IMR-90 (cell line): ENCODE measurements at regions not wholly inside any gene's neighbourhood (a gene's known extent, or its start where the extent isn't known, plus 50 kb on each side); places are given as distances from the start of the nearest gene placed in this dataset.

Source experiments
- ATAC-seq: fragments of 200-7000 bp; cut with Tn5 transposase; 2 replicates; pipeline ENCODE4 v1.9.1; 2020; ENCODE audit warnings: low read depth, mild to moderate bottlenecking, moderate library complexity
- BruUV-seq: library from RNA; stranded (reverse); fragments of 400-500 nt; replicated peaks from 2 replicates; lab custom pipeline; 2021; lab: Mats Ljungman, UMichigan
- CTCF ChIA-PET: fragments of 300-600 bp; formaldehyde crosslinking; extraction: SDS; loops from one replicate; lab custom pipeline; 2021; ENCODE audit warnings: antibody characterized with exemption; lab: Yijun Ruan, JAX
- POLR2A ChIA-PET: fragments of 300-600 bp; sonication (Branson Sonifier 250); formaldehyde crosslinking; loops from one replicate; lab custom pipeline; 2022; ENCODE audit warnings: antibody characterized with exemption; ENCODE audit not compliant: unreplicated experiment; lab: Charles Lee
- DNase-seq: peaks from one replicate; pipeline ENCODE4 v3.0.0; 2013
- H2AFZ ChIP-seq: replicated peaks from 2 replicates; pipeline ENCODE3; 2013; ENCODE audit warnings: low read length, mild to moderate bottlenecking; ENCODE audit not compliant: poor library complexity
- H2AK5ac ChIP-seq: 2 replicates; pipeline ENCODE4 v1.6.1; 2013; ENCODE audit warnings: low read depth, low read length, inconsistent platforms
- H2AK9ac ChIP-seq: replicated peaks from 2 replicates; pipeline ENCODE3; 2013; ENCODE audit warnings: mild to moderate bottlenecking, low read depth, low read length, moderate library complexity; ENCODE audit not compliant: poor library complexity
- H2BK120ac ChIP-seq: 2 replicates; pipeline ENCODE4 v1.6.1; 2013; ENCODE audit warnings: low read depth, low read length, inconsistent platforms
- H2BK15ac ChIP-seq: 3 replicates; pipeline ENCODE4 v1.6.1; 2013; ENCODE audit warnings: low read depth, low read length, inconsistent platforms
- H2BK20ac ChIP-seq: 2 replicates; pipeline ENCODE4 v1.6.1; 2013; ENCODE audit warnings: low read depth, mild to moderate bottlenecking, inconsistent platforms, low read length, moderate library complexity
- H2BK5ac ChIP-seq: 2 replicates; pipeline ENCODE4 v1.6.1; 2013; ENCODE audit warnings: mild to moderate bottlenecking, low read depth, low read length, inconsistent platforms; ENCODE audit not compliant: poor library complexity, severe bottlenecking
- H3K14ac ChIP-seq: replicated peaks from 2 replicates; pipeline ENCODE4 v1.6.1; 2013; ENCODE audit warnings: low read depth, low read length, inconsistent platforms
- H3K18ac ChIP-seq: 2 replicates; pipeline ENCODE4 v1.6.1; 2013; ENCODE audit warnings: low read depth, low read length, control low read depth
- H3K23ac ChIP-seq: 2 replicates; pipeline ENCODE4 v1.6.1; 2013; ENCODE audit warnings: low read depth, low read length, inconsistent platforms
- H3K27ac ChIP-seq: 2 replicates; pipeline ENCODE4 v1.5.1; 2013; ENCODE audit warnings: mild to moderate bottlenecking, control low read depth, low read length; ENCODE audit not compliant: insufficient read depth
- H3K27me3 ChIP-seq: 2 replicates; pipeline ENCODE4 v1.6.1; 2013; ENCODE audit warnings: low read length; ENCODE audit not compliant: control insufficient read depth, insufficient read depth
- H3K36me3 ChIP-seq: 2 replicates; pipeline ENCODE4 v1.6.1; 2013; ENCODE audit warnings: low read length, mixed read lengths; ENCODE audit not compliant: control insufficient read depth, insufficient read depth
- H3K4ac ChIP-seq: 2 replicates; pipeline ENCODE4 v1.6.1; 2013; ENCODE audit warnings: low read depth, low read length, inconsistent platforms
- H3K4me1 ChIP-seq: 2 replicates; pipeline ENCODE4 v1.6.1; 2013; ENCODE audit warnings: low read length, mixed read lengths; ENCODE audit not compliant: control insufficient read depth, insufficient read depth
- H3K4me2 ChIP-seq: 2 replicates; pipeline ENCODE4 v1.6.1; 2013; ENCODE audit warnings: low read depth, mild to moderate bottlenecking, control low read depth, low read length, moderate library complexity
- H3K4me3 ChIP-seq: 2 replicates; pipeline ENCODE4 v1.5.1; 2013; ENCODE audit warnings: low read depth, mild to moderate bottlenecking, control low read depth, low read length, moderate library complexity; ENCODE audit not compliant: insufficient read depth
- H3K56ac ChIP-seq: 2 replicates; pipeline ENCODE4 v1.6.1; 2013; ENCODE audit warnings: low read length, inconsistent platforms; ENCODE audit not compliant: insufficient read depth; ENCODE audit errors: extremely low read depth
- H3K79me1 ChIP-seq, 2 experiments: 2 replicates each; pipeline ENCODE4 v1.6.1; 2013; ENCODE audit warnings: low read length in 2 of 2, inconsistent platforms in 1 of 2, low read depth in 1 of 2
- H3K9ac ChIP-seq: 2 replicates; pipeline ENCODE4 v1.6.1; 2013; ENCODE audit warnings: low read depth, low read length, control low read depth
- H3K9me1 ChIP-seq: 2 replicates; pipeline ENCODE4 v1.6.1; 2013; ENCODE audit warnings: low read length, inconsistent platforms; ENCODE audit not compliant: insufficient read depth
- H3K9me3 ChIP-seq: 2 replicates; pipeline ENCODE4 v1.6.1; 2013; ENCODE audit warnings: low read length; ENCODE audit not compliant: control insufficient read depth, insufficient read depth
- H4K20me1 ChIP-seq: 2 replicates; pipeline ENCODE4 v1.6.1; 2013; ENCODE audit warnings: low read length, inconsistent platforms; ENCODE audit not compliant: insufficient read depth
- H4K5ac ChIP-seq: 2 replicates; pipeline ENCODE4 v1.6.1; 2013; ENCODE audit warnings: mild to moderate bottlenecking, low read depth, low read length, control low read depth
- H4K8ac ChIP-seq, 2 experiments: 2 replicates each; pipeline ENCODE4 v1.6.1; 2013; ENCODE audit warnings: low read depth in 2 of 2, low read length in 2 of 2, control low read depth in 1 of 2, inconsistent platforms in 1 of 2
- H4K91ac ChIP-seq: 2 replicates; pipeline ENCODE4 v1.6.1; 2013; ENCODE audit warnings: low read depth, low read length, inconsistent platforms; ENCODE audit not compliant: insufficient read depth
- BHLHE40 ChIP-seq: fragments of 150-350 bp; IDR thresholded peaks from 2 replicates; pipeline ENCODE4 v1.6.1; 2016; ENCODE audit warnings: mild to moderate bottlenecking, low read depth, low read length
- CEBPB ChIP-seq: IDR thresholded peaks from 2 replicates; pipeline ENCODE4 v1.6.1; 2012; ENCODE audit warnings: low read depth, low read length, improper control_type of control experiment
- CHD1 ChIP-seq: IDR thresholded peaks from 2 replicates; pipeline ENCODE4 v1.6.1; 2012; ENCODE audit warnings: low read depth, low read length, improper control_type of control experiment
- CTCF ChIP-seq: conservative IDR thresholded peaks from 2 replicates; pipeline ENCODE4 v1.5.1; 2012; ENCODE audit warnings: mild to moderate bottlenecking, low read depth, low read length, improper control_type of control experiment
- FOS ChIP-seq: fragments of 150-350 bp; IDR thresholded peaks from 2 replicates; pipeline ENCODE4 v1.6.1; 2016; ENCODE audit warnings: low read depth, low read length
- MAFK ChIP-seq: IDR thresholded peaks from 2 replicates; pipeline ENCODE4 v1.6.1; 2012; ENCODE audit warnings: low read depth, low read length, improper control_type of control experiment
- MAZ ChIP-seq: IDR thresholded peaks from 2 replicates; pipeline ENCODE4 v1.6.1; 2012; ENCODE audit warnings: low read depth, mild to moderate bottlenecking, low read length, improper control_type of control experiment, moderate library complexity, borderline replicate concordance
- MXI1 ChIP-seq: IDR thresholded peaks from 2 replicates; pipeline ENCODE4 v1.6.1; 2012; ENCODE audit warnings: low read depth, mild to moderate bottlenecking, low read length, moderate library complexity, borderline replicate concordance
- NFE2L2 ChIP-seq: fragments of 150-350 bp; IDR thresholded peaks from 2 replicates; pipeline ENCODE4 v1.6.1; 2016; ENCODE audit warnings: low read depth, mild to moderate bottlenecking, low read length
- POLR2A ChIP-seq: IDR thresholded peaks from 2 replicates; pipeline ENCODE4 v1.6.1; 2012; ENCODE audit warnings: mild to moderate bottlenecking, low read depth, low read length
- RAD21 ChIP-seq: IDR thresholded peaks from 2 replicates; pipeline ENCODE4 v1.6.1; 2012; ENCODE audit warnings: low read length, improper control_type of control experiment
- RCOR1 ChIP-seq: IDR thresholded peaks from 2 replicates; pipeline ENCODE4 v1.6.1; 2012; ENCODE audit warnings: mild to moderate bottlenecking, low read length, improper control_type of control experiment; ENCODE audit not compliant: insufficient replicate concordance
- RFX5 ChIP-seq: IDR thresholded peaks from 2 replicates; pipeline ENCODE4 v1.8.0; 2012; ENCODE audit warnings: low read depth, mild to moderate bottlenecking, low read length, moderate library complexity
- SMC3 ChIP-seq: fragments of 150-350 bp; IDR thresholded peaks from 2 replicates; pipeline ENCODE4 v1.6.1; 2016; ENCODE audit warnings: low read depth, mild to moderate bottlenecking, antibody characterized with exemption, low read length, moderate library complexity
- WGBS, 2 experiments: methylation state at CpG; one replicate each; pipeline versions ENCODE4 v1.1.5 to v1.1.7; 2013; ENCODE audit warnings: missing lambda C conversion rate in 2 of 2; ENCODE audit not compliant: insufficient read length in 1 of 2; ENCODE audit errors: extremely low coverage in 2 of 2; 5-methylcytosine and 5-hydroxymethylcytosine counted together
- dilution Hi-C: fragments of 300-500 bp; cut with HindIII; formaldehyde crosslinking; loops from one replicate; pipeline ENCODE4 v1.14.3; 2018; ENCODE audit warnings: low sequenced_read_pairs; ENCODE audit not compliant: unreplicated experiment
- in situ Hi-C: fragments of 300-500 bp; cut with MboI; formaldehyde crosslinking; loops from 3 replicates; pipeline ENCODE4 v1.14.3; 2019; ENCODE audit warnings: low sequenced_read_pairs, inconsistent platforms, mixed read lengths
- intact Hi-C: fragments of 100-400 bp; cut with micrococcal nuclease; formaldehyde crosslinking; loops from 2 replicates; pipeline ENCODE4 v1.10.0; 2022
- TF ChIP-seq, protein P1 (sequence below): fragments of 150-350 bp; IDR thresholded peaks from 2 replicates; pipeline ENCODE4 v1.6.1; 2016; ENCODE audit warnings: low read depth, mild to moderate bottlenecking, low read length, moderate library complexity, borderline replicate concordance

- Histone ChIP-seq H4K20me1 (no peaks in the 10 kb centered on the region), H2BK120ac (no peak overlapping the region), H3K27ac (no peak overlapping the region), H3K4me1 (no peaks in the 10 kb centered on the region), H3K18ac (no peak overlapping the region), H2BK15ac (no peak overlapping the region), H3K56ac (no peak overlapping the region), H4K91ac (no peak overlapping the region), H3K9ac (no peak overlapping the region), H2AFZ (no peak overlapping the region), H4K5ac (no peak overlapping the region), H3K79me1 (no peaks in the 10 kb centered on the region), H3K27me3 (no peaks in the 10 kb centered on the region), H3K9me1 (no peaks in the 10 kb centered on the region), H3K14ac (no peak overlapping the region), H3K4me3 (no peak overlapping the region), H4K8ac (no peak overlapping the region), H2AK9ac (no peak overlapping the region), H2BK20ac (no peak overlapping the region), H2BK5ac (no peak overlapping the region), H3K4ac (no peak overlapping the region), H3K9me3 (no peaks in the 10 kb centered on the region), H2AK5ac (no peak overlapping the region), H3K36me3 (no peaks in the 10 kb centered on the region), H3K23ac (no peak overlapping the region), H3K4me2 (no peak overlapping the region)
- TF ChIP-seq MAZ, result no peak
- no peak for TF ChIP-seq SMC3
- TF ChIP-seq RAD21, result no peak
- no peak for TF ChIP-seq FOS
- TF ChIP-seq, protein P1, sequence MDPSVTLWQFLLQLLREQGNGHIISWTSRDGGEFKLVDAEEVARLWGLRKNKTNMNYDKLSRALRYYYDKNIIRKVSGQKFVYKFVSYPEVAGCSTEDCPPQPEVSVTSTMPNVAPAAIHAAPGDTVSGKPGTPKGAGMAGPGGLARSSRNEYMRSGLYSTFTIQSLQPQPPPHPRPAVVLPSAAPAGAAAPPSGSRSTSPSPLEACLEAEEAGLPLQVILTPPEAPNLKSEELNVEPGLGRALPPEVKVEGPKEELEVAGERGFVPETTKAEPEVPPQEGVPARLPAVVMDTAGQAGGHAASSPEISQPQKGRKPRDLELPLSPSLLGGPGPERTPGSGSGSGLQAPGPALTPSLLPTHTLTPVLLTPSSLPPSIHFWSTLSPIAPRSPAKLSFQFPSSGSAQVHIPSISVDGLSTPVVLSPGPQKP, result no peak
- TF ChIP-seq CTCF, result no peak
- TF ChIP-seq CHD1, result no peak
- TF ChIP-seq MXI1, result no peak
- TF ChIP-seq CEBPB, result no peak
- no peak for TF ChIP-seq RFX5
- TF ChIP-seq NFE2L2, result no peak
- TF ChIP-seq POLR2A, result no peak
- no peak for TF ChIP-seq MAFK
- no peak for TF ChIP-seq BHLHE40
- TF ChIP-seq RCOR1, result no peak
- in situ Hi-C loops, result no loop called here
- ChIA-PET CTCF (no interaction called here), POLR2A (no interaction called here)
- no CpG with 5 or more reads among the region's 5 CpGs for WGBS, 2 experiments
- ATAC-seq (no peak), DNase-seq (no peak)
- dilution Hi-C loops, result no loop called here
- no TSS peak for BruUV-seq
- intact Hi-C loops, result no loop called here
Measured at GRCh38 chr1:30366911-30367310, 356.5 kb downstream of the MATN1 start.
